A673 (cell line): ENCODE measurements at regions not wholly inside any gene's neighbourhood (a gene's known extent, or its start where the extent isn't known, plus 50 kb on each side); places are given as distances from the start of the nearest gene placed in this dataset.

Source experiments
- BruUV-seq: library from RNA; stranded (reverse); fragments of 400-500 nt; replicated peaks from 2 replicates; lab custom pipeline; 2021; lab: Mats Ljungman, UMichigan
- CTCF ChIA-PET: fragments of 300-600 bp; sonication (Branson Sonifier 250); formaldehyde crosslinking; loops from one replicate; lab custom pipeline; 2022; ENCODE audit warnings: antibody characterized with exemption; lab: Charles Lee
- POLR2A ChIA-PET: fragments of 300-600 bp; sonication (Branson Sonifier 250); formaldehyde crosslinking; loops from one replicate; lab custom pipeline; 2022; ENCODE audit warnings: antibody characterized with exemption; ENCODE audit not compliant: low non-redundant PET; lab: Charles Lee
- DNase-seq: peaks from one replicate; pipeline ENCODE4 v3.0.0-alpha.2; 2015; ENCODE audit warnings: low spot score
- H3K27ac ChIP-seq: fragments of 200-600 bp; sonication (generic); 2 replicates; pipeline ENCODE4 v1.5.1; 2016; ENCODE audit warnings: mixed run types, low read depth, mild to moderate bottlenecking, mixed read lengths, antibody characterized with exemption, low read length; ENCODE audit not compliant: poor library complexity, severe bottlenecking
- H3K27me3 ChIP-seq: fragments of 200-600 bp; sonication (generic); replicated peaks from 2 replicates; pipeline ENCODE4 v1.6.1; 2017; ENCODE audit warnings: mixed run types, low read depth, mild to moderate bottlenecking, mixed read lengths, antibody characterized with exemption, low read length; ENCODE audit not compliant: insufficient read depth, poor library complexity
- H3K36me3 ChIP-seq: fragments of 200-600 bp; sonication (generic); 2 replicates; pipeline ENCODE4 v1.6.1; 2016; ENCODE audit warnings: mixed run types, mild to moderate bottlenecking, mixed read lengths, antibody characterized with exemption, low read length; ENCODE audit not compliant: insufficient read depth, poor library complexity, severe bottlenecking
- H3K4me1 ChIP-seq: fragments of 200-600 bp; sonication (generic); 2 replicates; pipeline ENCODE4 v1.6.1; 2017; ENCODE audit warnings: mixed run types, mild to moderate bottlenecking, mixed read lengths, antibody characterized with exemption, low read length; ENCODE audit not compliant: insufficient read depth, poor library complexity, severe bottlenecking
- H3K4me3 ChIP-seq: fragments of 200-600 bp; sonication (generic); 2 replicates; pipeline ENCODE4 v1.5.1; 2016; ENCODE audit warnings: low read depth, mixed run types, mild to moderate bottlenecking, mixed read lengths, low read length; ENCODE audit not compliant: poor library complexity, severe bottlenecking
- H3K9me3 ChIP-seq: fragments of 200-600 bp; sonication (generic); 2 replicates; pipeline ENCODE4 v1.6.1; 2016; ENCODE audit warnings: mixed run types, low read depth, mild to moderate bottlenecking, mixed read lengths, antibody characterized with exemption, low read length; ENCODE audit not compliant: poor library complexity, severe bottlenecking
- CTCF ChIP-seq: fragments of 300-800, 200-600 bp; sonication (generic); conservative IDR thresholded peaks from 2 replicates; pipeline ENCODE4 v1.5.1; 2017; ENCODE audit warnings: low read depth, mild to moderate bottlenecking, antibody characterized with exemption, low read length, moderate library complexity, mixed read lengths
- EZH2 ChIP-seq: fragments of 200-600 bp; sonication (generic); IDR thresholded peaks from 2 replicates; pipeline ENCODE4 v1.6.1; 2017; ENCODE audit warnings: borderline replicate concordance, low read depth, mild to moderate bottlenecking, mixed read lengths, antibody characterized with exemption, low read length; ENCODE audit not compliant: poor library complexity, severe bottlenecking
- intact Hi-C: fragments of 100-400 bp; cut with micrococcal nuclease; formaldehyde crosslinking; loops from one replicate; pipeline ENCODE4 v1.10.0; 2022; ENCODE audit not compliant: unreplicated experiment

DNA sequence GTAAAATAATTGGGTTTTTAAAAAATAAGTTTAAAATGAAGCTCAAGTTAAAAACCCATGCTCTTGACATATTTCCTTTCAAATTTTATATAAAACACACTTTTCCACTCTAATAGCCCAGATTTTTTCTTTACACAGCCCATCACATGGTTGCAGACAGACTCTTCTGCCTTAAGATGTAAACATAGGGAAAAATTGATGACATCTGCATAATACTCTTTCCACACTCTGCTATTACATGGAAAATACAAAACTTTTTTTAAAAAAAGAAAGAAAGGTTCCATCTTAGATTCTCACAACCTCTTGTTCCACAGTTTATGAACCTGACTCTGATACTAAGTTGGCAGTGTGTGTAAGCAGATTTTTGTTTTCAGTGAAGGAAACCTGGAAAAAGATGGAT lies 120.8 kb upstream of the ZNF648 start:
- BruUV-seq = no TSS peak
- H3K27ac ChIP-seq = no peak overlapping the region
- H3K27me3 ChIP-seq = peaks cover 6% of the 10 kb centered on the region
- ChIA-PET POLR2A (no interaction called here), CTCF (no interaction called here)
- H3K4me1 ChIP-seq = no peaks in the 10 kb centered on the region
- no peaks in the 10 kb centered on the region for H3K9me3 ChIP-seq
- intact Hi-C loops = no loop called here
- TF ChIP-seq EZH2 = no peak
- TF ChIP-seq CTCF = no peak
- H3K4me3 ChIP-seq = no peak overlapping the region
- no peaks in the 10 kb centered on the region for H3K36me3 ChIP-seq
- no peak for DNase-seq

- H3K9me3 ChIP-seq = no peaks in the 10 kb centered on the region
- TF ChIP-seq CTCF (no peak), EZH2 (no peak)
- H3K27ac ChIP-seq = no peak overlapping the region
- POLR2A ChIA-PET = no interaction called here
- BruUV-seq = no TSS peak
- H3K36me3 ChIP-seq = no peaks in the 10 kb centered on the region
- peaks cover 6% of the 10 kb centered on the region for H3K27me3 ChIP-seq
- CTCF ChIA-PET = no interaction called here
- intact Hi-C loops = no loop called here
- no peaks in the 10 kb centered on the region for H3K4me1 ChIP-seq
- no peak overlapping the region for H3K4me3 ChIP-seq
- DNase-seq = no peak
Observed at GRCh38 chr1:182181167-182181572, 119.7 kb upstream of the ZNF648 start.

DNA sequence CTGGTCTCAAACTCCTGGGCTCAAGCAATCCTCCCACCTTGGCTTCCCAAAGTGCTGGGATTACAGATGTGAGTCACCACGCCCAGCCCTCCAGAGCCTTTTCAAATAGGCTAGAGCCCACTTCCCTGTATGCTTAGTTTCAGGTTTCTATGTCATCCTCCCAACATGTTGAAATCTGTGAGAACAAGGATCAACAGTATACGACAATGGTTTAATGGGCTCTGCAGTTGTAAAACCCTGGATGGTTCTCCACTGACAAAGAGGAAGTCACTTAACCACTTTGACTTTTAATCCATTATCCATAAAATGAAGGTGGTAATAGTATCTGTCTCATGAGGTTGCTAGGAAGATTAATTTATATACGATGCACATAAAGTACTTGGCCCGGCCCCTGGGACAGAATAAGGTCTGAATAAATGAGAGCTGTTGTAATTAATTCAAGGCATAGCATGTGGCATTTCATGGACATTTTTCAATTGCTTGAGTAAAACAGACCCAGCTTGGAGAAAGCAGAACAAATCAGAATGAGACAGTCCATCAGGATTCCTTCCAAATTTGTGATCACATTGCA lies 113.9 kb upstream of the ZNF648 start:
- no TSS peak for BruUV-seq
- intact Hi-C loops = no loop called here
- Histone ChIP-seq H3K27ac (no peak overlapping the region), H3K27me3 (peaks cover 4% of the 10 kb centered on the region), H3K4me3 (no peak overlapping the region), H3K4me1 (no peaks in the 10 kb centered on the region), H3K9me3 (no peaks in the 10 kb centered on the region), H3K36me3 (no peaks in the 10 kb centered on the region)
- CTCF ChIA-PET = no interaction called here
- TF ChIP-seq CTCF (no peak), EZH2 (no peak)
- POLR2A ChIA-PET = no interaction called here
- DNase-seq = peak; percentile 57
